Adrenal gland (tissue), 5 donors: ENCODE measurements at regions not wholly inside any gene's neighbourhood (a gene's known extent, or its start where the extent isn't known, plus 50 kb on each side); places are given as distances from the start of the nearest gene placed in this dataset.

Experiments used
- POLR2A ChIP-seq, 2 donors: fragments of 450-650 bp; IDR thresholded peaks; one replicate each; pipeline ENCODE4 v1.6.1; 2017; ENCODE audit warnings: antibody characterized with exemption in 2 of 2, mild to moderate bottlenecking in 2 of 2, moderate library complexity in 1 of 2
- TF ChIP-seq, protein P1 (sequence below), 6 experiments: fragments of 450-650 bp in 4 of 6; fragments of 200-600 bp in 2 of 6; sonication (generic) in 1 of 6; IDR thresholded peaks; 1 replicate in 5 of 6; 2 replicates in 1 of 6; pipeline versions ENCODE4 v1.5.1 to v1.8.0; 2016 to 2021; ENCODE audit warnings: antibody characterized with exemption in 6 of 6, mild to moderate bottlenecking in 2 of 6, moderate library complexity in 1 of 6
- donor health status: DM: no; HTN: no; CAD: no.

DNA sequence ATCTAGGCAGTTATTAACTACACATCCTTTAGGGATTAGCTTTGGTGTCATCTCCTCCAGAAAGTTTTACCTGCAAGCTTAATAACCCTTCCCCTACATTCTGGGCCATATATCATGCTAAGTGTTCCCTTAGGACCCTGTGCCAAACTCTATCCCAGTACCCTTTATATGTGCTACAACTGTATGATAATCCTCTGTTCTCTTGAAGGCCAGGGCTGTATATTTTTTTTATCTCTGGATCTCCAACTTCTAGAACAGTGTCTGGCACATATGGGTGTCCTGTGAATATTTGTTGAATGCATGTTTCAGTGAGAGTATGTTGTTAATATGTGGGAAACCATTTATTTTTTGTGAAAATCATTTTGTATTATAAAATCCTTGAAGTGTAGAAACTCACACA lies 106.7 kb downstream of the PPM1A start:
- TF ChIP-seq, protein P1, sequence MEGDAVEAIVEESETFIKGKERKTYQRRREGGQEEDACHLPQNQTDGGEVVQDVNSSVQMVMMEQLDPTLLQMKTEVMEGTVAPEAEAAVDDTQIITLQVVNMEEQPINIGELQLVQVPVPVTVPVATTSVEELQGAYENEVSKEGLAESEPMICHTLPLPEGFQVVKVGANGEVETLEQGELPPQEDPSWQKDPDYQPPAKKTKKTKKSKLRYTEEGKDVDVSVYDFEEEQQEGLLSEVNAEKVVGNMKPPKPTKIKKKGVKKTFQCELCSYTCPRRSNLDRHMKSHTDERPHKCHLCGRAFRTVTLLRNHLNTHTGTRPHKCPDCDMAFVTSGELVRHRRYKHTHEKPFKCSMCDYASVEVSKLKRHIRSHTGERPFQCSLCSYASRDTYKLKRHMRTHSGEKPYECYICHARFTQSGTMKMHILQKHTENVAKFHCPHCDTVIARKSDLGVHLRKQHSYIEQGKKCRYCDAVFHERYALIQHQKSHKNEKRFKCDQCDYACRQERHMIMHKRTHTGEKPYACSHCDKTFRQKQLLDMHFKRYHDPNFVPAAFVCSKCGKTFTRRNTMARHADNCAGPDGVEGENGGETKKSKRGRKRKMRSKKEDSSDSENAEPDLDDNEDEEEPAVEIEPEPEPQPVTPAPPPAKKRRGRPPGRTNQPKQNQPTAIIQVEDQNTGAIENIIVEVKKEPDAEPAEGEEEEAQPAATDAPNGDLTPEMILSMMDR (IDR thresholded peaks at IDR 0.05) = no peak
- TF ChIP-seq POLR2A (IDR thresholded peaks at IDR 0.05) = no peak
